ENCODE measurements at regions not wholly inside any gene's neighbourhood (a gene's known extent, or its start where the extent isn't known, plus 50 kb on each side); places are given as distances from the start of the nearest gene placed in this dataset.
"Not testable (repeated sequence)": the region's sequence is repeated elsewhere in the genome, so short reads cannot be mapped to it uniquely, and the experiment has no call there.

DNA sequence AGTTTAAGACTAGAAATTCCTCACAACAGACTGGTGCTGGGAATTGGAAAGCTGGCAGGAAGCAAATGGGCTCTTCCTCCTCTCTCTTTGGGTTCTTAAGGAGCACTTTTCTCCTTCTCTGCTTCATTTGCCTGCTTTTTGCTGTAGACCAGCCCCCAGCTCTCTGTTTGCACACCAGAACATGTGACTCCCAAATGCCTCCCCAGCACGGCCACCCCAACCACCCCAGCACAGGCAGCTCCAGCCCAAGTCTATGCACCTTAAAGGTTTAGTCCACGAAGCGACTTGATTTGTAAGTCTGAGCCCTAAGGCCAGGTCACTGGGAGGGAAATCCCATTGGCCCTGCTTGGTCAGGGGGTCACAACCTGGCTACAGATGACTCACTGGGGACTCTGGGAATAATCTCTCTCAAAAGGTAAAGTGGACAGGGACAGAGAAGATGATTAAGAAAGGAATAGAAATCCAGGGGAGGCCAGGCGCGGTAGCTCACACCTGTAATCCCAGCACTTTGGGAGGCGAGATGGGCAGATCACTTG, 377.8 kb upstream of the PROK2 start:
- DNase-seq: no peak

- no peak for DNase-seq
These were observed 377.1 kb upstream of the PROK2 start for GRCh38 chr3:72161881-72162595.

- not testable (repeated sequence) for DNase-seq
These were observed 376.3 kb upstream of the PROK2 start for GRCh38 chr3:72161285-72161684.

DNA sequence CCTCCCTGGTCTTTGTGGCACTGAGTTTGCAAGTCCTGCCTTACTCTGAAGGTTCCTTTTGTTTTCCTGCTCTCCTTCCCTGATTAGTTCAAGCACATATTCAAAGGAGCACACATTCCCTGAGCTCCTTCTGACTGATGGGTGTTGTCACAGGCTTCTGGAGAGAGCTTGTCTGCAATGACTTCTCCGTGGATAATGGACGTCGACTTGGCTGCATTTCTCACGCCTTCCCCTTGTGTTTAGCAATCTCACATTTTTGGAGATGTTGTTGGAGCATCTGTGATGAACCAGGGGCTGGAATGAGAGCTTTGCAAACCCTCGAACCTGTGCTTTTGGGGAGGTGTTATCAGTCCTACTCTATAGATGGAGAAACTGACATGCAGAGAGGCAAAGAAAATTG, 375.4 kb upstream of the PROK2 start:
- DNase-seq: no peak

DNA sequence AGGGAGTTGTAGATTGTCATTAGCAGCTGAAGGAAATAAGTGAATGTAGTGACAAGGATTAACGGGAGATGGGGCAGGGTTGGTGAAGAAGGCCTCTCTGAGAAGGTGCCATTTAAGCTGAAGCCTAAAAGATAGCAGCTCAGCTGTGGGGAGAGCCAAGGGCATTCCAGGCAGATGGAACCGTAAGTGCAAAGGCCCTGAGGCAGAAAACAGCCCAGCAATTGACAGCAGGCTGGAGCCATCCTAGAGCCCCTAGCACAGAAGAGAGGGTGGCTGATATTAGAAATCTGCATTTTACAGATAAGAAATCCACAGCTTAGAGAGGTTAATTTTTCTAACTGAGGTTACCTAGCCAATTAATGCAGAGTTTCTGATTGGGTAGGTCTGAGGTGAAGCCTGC, 374.5 kb upstream of the PROK2 start:
- no peak for DNase-seq

DNA sequence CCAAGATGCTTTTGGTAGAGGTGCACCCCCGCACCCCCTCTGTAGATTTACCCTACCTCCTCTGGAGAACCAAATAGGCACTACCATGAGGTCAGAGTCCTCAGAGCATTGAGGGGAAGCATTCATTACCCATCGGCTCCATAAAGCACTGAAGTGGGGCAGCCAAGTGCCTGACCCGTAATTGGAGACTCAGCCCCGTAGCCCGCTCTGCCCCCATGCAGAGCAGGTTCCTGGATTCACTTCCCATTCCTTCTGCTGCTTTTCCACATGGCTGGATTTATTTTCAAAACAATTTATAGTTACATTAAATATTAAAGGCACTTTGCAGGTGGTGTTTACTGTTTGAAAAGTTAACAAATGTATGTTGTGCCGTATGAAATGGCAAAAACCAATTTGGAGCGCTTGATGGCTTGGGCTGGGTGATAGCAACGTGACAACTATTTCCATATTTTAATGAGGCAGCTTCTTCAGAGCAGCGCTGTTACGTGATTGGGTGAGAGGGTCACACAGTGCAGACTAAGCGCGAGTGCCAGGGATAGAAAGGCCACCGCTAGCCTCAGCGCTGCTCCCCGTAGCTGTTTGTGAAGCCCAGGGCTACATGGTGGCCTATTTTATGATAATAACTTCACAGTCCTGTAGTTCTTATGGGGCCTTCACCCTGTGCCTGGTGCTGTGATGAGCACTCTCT, 373.8 kb upstream of the PROK2 start:
- DNase-seq: peak; percentile 18

DNA sequence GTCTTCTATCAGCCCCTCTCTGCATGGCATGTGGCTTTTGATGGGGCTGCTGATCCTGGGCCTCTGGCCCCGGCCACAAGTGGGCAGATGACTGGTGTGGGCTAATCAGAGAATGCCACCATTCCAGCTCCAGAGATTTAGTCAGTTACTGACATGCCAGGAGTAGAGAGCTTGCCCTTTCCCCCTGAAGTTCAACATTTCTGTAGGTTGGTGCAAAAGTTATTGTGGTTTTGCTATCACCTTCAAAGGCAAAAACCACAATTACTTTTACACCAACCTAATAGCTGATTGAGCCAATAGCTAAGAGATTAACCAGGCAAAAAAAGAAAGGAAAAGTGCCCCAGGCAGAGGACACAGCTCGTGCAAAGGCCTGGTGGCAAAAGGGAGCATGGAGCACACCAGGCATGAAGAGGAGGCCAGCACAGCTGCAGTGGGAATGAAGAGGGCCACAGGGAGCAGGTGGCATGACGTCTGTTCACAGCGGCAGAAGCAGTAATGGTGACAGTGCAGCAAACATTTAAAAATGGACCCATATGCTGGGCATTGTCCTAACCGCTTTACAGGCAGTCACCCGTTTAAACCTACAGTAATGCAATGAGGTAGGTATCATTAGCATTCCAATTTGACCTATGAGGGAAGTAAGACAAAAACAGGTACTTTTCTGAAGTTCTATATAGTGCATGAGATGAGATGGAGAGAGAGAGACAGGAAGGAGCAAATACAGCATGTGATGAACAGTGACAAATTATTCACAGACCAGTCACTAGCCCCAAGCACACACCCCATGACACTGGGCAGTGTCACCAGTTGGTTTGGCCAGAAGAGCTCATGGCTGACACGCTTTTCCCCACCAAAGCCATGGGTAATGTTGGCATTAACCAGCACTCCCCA, 373.0 kb upstream of the PROK2 start:
- no peak for DNase-seq

- no peak for DNase-seq
These were observed 370.6 kb upstream of the PROK2 start for GRCh38 chr3:72155391-72156064.

DNA sequence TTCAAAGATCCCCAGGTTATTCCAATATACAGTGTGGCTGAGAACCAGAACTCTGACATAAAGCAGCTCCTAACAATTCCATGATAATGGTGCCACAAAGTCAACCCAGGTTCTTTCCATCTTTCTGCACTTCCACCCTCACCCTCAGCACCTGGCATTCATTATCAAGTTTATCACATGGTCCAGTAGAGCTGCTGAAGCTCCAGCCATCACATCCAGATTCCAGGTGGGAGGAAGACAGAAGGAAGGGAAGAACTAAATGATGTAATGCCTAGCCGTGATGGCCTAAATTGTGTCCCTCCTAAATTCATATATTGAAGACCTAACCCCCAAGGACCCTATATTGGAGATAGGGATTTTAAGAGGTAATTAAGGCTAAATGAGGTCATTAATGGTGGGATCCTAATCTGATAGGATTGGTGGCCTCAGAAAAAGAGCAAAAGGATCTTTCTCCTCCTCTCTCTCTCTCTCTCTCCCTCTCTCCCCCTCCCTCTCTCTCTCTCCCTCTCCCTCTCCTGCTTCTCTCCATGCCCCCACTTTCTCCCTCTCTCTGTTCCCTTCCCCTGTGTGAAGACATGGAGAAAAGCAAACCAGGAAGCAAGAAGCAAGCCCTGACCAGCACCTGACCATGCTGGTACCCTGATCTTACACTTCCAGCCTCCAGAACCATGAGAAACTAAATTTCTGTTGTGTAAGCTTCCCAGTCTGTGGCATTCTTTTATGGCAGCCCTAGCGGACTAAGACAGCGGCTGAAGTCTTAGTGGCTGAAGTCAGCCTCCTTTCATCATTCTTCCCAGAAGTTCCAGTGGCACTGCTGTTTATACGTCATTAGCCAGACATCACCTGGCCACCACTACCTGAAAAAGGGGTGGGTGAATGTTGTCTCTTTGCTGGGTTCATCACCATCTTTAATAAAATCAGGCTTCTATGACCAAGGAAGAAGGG, 369.7 kb upstream of the PROK2 start:
- no peak for DNase-seq

GRCh38 chr3:72153477-72154314, 368.7 kb upstream of the PROK2 start:
- no peak for DNase-seq

- DNase-seq: peak; percentile 31
These were observed 367.9 kb upstream of the PROK2 start for GRCh38 chr3:72152551-72153476.

DNA sequence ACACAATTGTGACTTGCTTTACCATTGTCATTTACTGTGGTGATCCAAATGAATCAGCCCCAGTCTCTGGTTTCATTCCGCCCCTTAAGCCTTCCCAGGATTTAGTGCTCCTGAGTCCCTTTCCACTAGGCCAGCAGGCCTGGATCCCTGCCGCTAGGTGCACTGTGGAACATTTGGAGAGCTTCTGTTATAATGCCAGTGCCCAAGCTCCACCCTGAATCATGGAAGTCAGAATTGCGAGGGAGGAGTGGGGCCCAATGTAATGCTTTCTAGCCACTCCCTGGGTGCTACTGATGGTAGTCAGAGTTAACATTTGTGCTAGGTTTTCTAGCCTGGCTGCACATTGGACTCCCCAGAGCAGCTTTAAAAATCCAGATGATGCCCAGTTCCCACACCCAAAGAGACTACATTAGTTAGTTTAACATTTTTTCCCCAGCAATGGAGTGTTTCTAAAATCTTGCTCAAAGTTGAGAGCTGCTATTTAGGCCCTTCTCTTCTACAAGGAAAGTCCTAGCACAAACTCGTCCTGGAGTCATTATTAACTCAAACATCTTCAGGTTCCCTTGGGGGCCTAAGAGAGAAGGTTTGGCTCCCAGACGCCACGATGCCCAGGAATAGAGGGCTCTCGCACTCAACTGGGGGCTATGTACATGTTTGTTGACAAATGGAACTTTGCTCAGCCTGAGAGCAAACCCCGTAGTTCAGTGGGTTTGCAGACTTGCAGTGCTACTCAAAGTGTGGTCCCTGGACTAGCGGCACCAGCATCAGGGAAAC, 366.7 kb upstream of the PROK2 start:
- no peak for DNase-seq

DNA sequence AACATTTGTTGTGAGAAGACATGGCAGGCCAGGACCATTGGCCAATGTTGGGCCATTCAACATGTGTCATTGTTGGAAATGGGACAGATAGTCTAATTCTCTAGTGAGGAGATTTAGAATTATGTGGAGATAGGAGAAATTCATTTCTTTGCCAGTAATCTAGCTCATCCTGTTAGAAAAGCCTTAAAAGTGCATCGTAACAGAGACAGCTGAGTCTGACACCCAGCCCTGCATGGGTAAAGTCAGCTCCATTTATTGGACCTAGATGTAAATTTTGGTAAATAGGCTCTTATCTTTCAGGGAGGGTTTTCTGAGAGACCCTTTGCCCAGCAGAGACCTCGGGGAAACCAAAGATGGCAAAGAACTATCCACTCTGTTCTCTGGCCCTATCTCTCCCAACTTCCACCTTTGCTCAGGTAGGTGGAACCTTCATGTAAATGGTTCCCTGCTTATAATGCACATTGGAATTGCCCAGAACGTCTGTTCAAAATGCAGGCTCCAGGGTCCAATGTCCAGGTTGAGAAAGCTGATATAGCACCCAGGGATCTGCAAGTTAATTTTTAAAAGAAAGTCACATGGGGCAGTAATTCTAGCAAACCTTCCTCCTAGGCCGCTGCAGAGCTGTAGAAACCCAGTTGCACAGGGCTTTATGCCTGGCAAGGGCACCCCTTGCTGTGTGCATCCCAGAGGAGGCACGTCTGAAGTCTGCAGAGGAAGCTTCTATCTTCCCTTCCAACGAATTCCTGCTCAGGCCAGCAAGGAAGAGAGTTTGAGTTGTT, 365.9 kb upstream of the PROK2 start:
- DNase-seq: peak; percentile 12

- DNase-seq: no peak
These were observed 364.8 kb upstream of the PROK2 start for GRCh38 chr3:72149645-72150300.

DNA sequence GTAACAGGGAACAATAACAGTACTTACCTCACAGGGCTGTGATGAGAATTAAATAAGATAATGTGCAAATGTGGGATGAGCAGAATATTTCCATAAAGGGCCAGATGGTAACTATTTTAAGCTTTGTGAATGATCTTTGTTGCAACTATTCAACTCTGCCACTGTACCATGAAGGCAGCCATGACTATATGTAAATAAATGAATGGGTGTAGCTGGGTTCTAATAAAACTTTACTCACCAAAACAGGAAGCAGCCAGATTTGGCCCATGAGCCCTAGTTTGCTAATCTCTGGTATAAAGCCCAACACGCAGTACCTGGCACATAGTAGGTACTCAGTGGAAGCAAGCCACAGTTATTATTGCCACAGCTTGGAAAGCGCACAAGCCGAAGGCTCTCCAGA, 362.7 kb upstream of the PROK2 start:
- no peak for DNase-seq

- DNase-seq: no peak
These were observed 360.8 kb upstream of the PROK2 start for GRCh38 chr3:72145506-72146380.

Data from NCI-H526 treated with DMSO at 0.1 percent for 48 hours (cell line).